Spleen (tissue), 7 donors: ENCODE measurements at regions not wholly inside any gene's neighbourhood (a gene's known extent, or its start where the extent isn't known, plus 50 kb on each side); places are given as distances from the start of the nearest gene placed in this dataset.

Experiments used
- POLR2A ChIP-seq, 3 donors: fragments of 450-650 bp; IDR thresholded peaks; one replicate each; pipeline ENCODE4 v1.5.1; 2017; ENCODE audit warnings: antibody characterized with exemption in 3 of 3, mild to moderate bottlenecking in 1 of 3
- TF ChIP-seq, protein P1 (sequence below), 11 experiments: fragments of 200-600 bp in 7 of 11; fragments of 450-650 bp in 4 of 11; sonication (generic) in 4 of 11; IDR thresholded peaks in 8 of 11; conservative IDR thresholded peaks in 3 of 11; 1 replicate in 7 of 11; 2 replicates in 4 of 11; pipeline versions ENCODE4 v1.4.0 to v1.8.0; 2016 to 2021; ENCODE audit warnings: antibody characterized with exemption in 11 of 11, inconsistent platforms in 4 of 11, mild to moderate bottlenecking in 1 of 11
- donor health status: DM: no; HTN: no; CAD: no; lungs with moderate emphysema.
- donor health status: DM: no; HTN: no; CAD: no.
- donor health status: DM: no; HTN: no; CAD: no.

DNA sequence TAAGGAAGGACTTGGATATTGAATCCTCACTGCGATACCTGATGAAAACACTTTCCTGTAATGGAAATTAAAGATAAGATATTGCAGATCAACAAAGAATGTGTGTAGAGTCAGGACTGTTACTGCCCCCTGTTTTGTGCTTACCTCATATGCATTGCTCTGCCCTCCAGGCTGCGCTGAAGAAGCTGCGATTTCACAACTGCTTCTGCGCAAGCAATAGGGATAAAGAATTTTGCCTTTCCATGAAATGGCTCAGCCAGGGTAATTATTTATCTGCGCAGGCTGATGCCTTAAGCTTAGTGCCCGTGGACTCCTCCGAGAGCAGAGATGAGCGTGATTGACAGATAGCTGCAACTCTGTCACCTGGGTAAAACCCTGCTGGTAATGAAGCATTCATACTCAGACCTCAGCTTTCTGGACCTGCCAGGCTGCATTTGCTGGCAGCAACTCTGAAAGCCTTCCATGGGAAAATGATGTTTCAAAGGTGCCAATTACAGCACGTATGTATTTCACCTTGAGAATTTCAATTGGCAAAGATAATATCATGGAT is 370.6 kb downstream of the SAMD5 start:
- TF ChIP-seq, protein P1, sequence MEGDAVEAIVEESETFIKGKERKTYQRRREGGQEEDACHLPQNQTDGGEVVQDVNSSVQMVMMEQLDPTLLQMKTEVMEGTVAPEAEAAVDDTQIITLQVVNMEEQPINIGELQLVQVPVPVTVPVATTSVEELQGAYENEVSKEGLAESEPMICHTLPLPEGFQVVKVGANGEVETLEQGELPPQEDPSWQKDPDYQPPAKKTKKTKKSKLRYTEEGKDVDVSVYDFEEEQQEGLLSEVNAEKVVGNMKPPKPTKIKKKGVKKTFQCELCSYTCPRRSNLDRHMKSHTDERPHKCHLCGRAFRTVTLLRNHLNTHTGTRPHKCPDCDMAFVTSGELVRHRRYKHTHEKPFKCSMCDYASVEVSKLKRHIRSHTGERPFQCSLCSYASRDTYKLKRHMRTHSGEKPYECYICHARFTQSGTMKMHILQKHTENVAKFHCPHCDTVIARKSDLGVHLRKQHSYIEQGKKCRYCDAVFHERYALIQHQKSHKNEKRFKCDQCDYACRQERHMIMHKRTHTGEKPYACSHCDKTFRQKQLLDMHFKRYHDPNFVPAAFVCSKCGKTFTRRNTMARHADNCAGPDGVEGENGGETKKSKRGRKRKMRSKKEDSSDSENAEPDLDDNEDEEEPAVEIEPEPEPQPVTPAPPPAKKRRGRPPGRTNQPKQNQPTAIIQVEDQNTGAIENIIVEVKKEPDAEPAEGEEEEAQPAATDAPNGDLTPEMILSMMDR (IDR thresholded peaks at IDR 0.05 in 8 of 11, conservative IDR thresholded peaks at IDR 0.05 in 3 of 11): no peak
- TF ChIP-seq POLR2A (IDR thresholded peaks at IDR 0.05): no peak
